Esophagus mucosa (tissue), 1 donor: ENCODE measurements at regions not wholly inside any gene's neighbourhood (a gene's known extent, or its start where the extent isn't known, plus 50 kb on each side); places are given as distances from the start of the nearest gene placed in this dataset.

Experiments
- ATAC-seq: fragments of 200-7000 bp; cut with Tn5 transposase; one replicate; pipeline ENCODE4 v1.9.1; 2020
- donor health status: DM: yes; HTN: yes; CAD: no.

DNA sequence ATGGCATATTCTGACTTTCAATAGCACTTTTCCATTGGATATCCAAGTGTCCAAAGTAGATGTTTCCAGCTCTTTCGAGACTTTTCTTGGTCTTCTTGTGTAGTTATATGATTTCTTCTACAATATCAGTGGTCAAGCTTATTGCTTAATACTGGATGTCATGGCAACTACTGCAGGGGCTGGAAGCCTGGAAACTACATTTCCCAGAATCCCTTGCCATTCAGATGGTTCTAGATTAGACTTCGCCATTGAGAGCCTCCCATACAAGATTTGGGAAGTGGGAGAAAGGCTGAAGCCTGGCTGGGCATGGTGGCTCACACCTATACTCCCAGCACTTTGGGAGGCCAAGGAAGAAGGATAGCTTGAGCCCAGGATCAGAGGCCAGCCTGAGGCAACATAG, 153.6 kb downstream of the C16orf95 start:
- ATAC-seq, result no peak

GRCh38 chr16:87165151-87165550, 152.0 kb downstream of the C16orf95 start:
- ATAC-seq, result no peak

DNA sequence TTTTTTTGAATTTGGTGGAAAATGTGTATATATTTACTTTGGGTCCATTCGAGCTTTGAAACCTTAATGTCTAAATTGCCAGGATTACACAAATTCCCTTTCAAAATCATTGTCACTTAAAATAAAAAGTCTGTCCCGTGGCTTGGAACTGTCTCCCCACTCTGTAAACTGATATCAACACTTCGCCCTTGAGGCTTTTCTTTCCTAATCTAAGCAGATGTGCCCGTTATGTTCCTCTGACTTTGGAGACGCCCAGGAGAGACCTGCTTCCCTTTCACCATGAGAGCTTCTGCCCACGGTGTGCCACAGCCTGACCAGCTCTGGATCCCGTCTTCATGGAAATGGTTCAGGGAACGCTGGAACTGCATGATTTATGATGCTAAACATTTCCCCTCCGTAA, 151.3 kb downstream of the C16orf95 start:
- no peak for ATAC-seq

GRCh38 chr16:87166321-87166720, 150.9 kb downstream of the C16orf95 start:
- peak; percentile 25 for ATAC-seq

- ATAC-seq, result no peak
Observed at GRCh38 chr16:87166934-87167333, 150.3 kb downstream of the C16orf95 start.

DNA sequence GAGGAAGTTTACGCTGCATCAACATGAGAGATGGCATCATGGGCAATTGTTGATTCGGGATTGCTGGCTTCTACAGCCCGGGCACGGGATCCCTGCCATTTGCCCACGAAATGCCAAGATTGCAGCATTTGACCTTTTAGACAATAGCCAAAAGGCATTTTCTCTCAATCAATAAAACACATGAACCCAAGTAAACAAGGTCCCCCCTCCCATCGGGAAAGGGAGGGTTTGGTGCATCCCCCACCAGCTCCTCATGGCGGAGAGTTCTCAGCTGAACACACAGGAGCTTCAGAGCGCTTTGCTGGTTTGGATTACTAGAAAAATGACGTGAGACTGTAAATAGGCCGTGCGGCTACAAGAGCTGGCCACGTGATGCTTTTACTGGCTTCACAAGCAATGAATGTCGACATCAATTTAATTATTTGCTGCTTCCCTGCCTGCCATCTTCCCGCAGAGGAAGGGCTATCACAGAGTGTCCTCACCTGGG, 147.6 kb downstream of the C16orf95 start:
- no peak for ATAC-seq

GRCh38 chr16:87170310-87170709, 146.9 kb downstream of the C16orf95 start:
- ATAC-seq, result no peak

GRCh38 chr16:87171723-87172122, 145.5 kb downstream of the C16orf95 start:
- ATAC-seq, result no peak

GRCh38 chr16:87172632-87173031, 144.6 kb downstream of the C16orf95 start:
- no peak for ATAC-seq

GRCh38 chr16:87173294-87173893, 143.8 kb downstream of the C16orf95 start:
- ATAC-seq, result peak; percentile 32

DNA sequence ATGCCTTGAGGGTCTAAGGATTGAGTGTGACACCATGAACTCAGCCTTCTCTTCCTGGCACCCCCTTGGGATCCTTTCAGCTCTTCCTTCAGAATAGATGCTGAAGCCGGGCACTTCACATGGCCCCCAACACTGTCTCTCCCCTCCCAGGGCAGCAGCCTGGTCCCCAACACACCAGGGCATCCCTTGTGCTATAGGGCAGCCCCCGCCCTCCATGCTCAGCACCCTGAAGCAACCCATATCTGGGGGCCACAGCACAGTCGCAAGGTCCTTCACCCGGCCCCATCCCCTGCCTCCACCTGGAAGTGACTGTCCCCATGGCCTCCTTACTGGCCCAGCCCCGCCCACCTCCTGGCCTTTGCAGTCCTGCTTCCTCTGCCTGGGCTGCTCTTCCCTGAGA, 143.1 kb downstream of the C16orf95 start:
- no peak for ATAC-seq

DNA sequence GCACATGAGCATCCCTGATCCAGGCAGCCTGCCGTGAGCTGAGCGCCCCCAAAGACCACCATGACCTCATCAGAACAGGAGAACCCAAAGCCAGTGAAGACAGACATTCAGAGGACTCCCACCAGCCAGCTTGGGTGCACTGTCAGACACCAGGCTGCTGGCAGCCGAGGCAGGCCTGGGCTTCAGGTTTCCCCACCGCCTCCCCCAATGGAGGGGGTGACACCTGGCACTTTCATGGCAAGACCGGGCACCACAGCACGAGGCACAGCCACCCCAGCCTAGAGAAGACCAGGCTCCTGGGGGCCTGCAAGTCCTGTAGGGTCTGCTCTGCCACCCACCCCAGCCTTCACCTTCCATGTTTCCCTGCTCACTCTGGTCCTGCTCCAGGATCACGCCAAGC, 140.5 kb downstream of the C16orf95 start:
- no peak for ATAC-seq

GRCh38 chr16:87177673-87178072, 139.5 kb downstream of the C16orf95 start:
- no peak for ATAC-seq

DNA sequence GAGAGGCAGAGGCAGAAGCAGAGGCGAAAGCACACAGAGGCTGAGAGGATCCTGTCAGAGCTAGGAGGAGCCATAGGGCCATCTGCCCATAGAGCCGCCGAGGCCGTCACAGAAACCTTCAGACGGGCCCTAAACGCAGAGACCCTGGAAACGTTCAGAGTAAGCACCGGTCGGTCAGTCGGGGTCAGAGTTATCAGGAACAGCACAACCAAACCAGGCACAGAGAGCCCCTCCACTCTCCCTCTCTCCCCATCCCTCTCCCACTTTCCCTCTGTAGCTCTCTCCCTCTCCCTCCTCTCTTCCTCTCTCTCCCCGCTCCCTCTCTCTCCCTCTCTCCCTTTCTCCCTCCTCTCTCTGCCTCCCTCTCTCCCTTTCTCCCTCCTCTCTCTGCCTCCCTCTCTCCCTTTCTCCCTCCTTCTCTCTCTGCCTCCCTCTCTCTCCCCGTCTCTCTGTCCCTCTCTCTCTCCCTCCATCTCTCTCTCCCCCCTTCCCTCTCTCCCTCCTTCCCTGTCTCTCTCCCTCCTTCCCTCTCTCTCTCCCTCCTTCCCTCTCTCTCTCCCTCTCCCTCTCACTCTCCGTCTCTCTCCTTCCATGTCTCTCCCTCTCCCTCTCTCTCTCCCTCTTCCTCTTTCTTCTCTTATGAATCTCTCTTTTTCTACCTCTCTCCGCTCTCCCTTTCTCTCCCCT, 138.9 kb downstream of the C16orf95 start:
- ATAC-seq, result no peak

DNA sequence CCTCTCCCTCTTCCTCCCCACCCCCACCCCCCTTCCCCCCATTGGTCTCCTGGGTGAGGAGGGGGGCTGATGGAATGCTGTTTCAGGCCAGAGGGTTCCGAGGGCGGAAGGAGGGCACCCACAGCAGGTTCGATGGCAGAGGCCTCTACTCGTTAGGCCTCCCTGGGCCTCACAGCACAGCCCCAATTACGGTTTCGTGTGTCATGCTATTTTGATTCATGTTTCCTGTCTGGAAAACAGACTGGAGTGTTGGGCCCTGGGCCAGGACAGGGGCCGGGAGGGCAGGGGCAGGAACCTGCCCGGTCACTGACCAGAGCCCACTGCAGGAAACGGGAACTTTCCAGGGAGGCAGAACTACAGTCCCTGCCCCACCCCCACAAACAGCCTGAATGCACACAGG, 138.2 kb downstream of the C16orf95 start:
- peak; percentile 40 for ATAC-seq

DNA sequence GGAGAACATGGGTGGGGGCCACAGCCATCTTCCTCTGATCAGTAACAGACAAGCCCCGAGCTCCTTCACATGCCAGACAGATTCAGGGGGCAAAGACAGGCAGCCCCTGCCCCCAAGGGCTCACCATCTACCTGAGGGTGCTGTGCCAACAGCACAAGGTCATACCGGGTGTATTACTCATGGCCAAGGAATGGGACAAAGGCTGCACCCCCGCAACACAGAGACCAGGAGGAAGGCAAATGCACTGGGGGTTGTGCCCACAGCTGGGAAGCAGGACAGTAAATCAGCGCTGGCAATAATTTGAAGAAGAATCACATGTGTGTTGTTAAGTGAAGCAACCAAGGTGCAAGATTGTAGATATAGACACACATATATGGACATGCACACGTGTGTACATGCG, 137.1 kb downstream of the C16orf95 start:
- no peak for ATAC-seq

DNA sequence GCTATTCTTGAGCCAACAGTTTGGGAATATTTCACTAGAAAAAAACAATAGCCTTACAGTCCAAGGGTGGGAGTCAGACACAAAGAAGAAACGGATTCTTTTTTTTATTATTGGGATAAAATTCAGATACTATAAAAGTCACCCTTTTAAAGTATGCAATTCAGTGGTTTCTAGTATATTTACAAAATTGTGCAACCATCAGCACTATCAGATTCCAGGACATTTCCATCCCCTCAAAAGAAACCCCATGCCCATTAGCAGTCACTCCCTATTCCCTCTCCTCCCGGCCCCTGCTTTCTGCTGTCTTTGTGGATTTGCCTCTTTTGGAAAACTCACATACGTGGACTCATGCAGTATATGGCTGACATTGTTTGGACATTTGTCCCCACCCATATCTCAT, 134.4 kb downstream of the C16orf95 start:
- no peak for ATAC-seq

DNA sequence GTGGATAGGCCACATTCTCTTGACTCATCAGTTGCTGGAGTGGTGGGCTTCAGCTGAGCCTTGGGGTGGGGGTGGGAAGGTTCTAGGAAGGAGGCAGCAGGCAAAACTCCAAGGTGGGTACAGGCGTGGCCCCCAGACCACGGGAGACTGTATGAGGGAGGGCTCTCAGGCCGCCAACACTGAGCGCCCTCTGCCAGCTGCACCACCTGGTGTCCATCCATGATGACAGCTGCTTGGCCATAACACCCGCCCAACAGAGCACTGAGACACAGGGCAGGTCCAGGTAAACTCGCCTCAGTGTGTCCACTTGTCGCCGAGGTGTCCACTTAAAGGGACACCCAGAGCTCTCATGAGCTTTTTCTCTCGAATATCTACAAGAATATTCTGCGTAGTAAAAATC, 133.5 kb downstream of the C16orf95 start:
- ATAC-seq, result no peak

DNA sequence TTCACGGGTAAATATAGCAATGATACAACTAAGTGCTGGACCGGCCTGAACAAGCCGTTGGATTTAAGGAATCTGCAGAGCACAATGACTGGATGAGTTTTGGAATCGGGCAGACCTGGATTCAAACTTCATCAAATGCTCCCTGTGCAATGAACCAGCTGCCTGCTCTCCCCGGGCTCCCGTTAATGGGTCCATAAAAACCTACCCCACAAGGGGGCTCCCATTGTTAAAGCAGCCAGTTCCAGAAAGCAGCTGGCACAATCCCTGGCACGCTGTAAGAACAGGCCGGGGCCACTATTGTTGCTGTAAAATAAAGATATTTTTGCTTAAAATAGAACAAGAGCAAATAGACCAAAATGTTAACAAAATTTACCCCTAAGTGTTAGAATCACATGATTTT, 131.9 kb downstream of the C16orf95 start:
- ATAC-seq, result no peak

DNA sequence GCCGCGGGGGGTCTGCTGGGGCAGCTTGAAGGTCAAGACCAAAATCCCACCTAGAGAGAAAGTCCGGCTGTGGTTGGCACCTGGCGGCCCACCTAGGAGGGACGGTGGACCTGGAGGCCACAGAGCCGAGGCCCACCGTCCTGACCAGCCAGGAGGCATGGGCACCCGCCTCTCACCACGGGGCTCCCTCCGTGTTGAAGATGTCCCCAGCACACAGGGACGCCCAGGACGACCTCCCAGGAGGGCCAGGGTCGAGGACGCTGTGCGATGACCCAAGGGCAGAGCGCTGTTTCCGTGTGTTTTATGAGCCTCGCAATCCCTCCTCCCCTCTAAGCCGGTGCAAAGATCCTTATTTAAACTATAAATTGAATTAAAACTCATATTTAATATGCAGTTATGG, 131.2 kb downstream of the C16orf95 start:
- ATAC-seq, result no peak

DNA sequence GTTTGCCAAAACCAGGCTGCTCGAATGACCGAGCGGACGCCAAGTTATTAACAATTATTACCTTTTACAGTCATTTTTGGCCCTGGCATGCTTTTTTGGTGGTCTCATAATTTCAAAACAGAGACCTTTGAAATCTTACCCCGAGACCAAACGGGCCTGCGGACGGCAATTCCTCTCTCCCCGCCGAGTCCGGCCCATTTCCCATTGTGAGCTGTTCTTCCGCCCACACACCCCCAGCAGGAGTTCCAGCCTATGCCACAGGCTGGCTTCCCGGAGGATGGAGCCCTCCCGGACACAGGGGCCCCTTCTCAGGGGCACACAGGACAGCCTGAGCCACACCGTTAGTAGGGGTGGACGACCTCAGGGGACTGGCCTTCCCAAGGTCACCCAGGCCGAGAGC, 130.7 kb downstream of the C16orf95 start:
- ATAC-seq, result no peak

DNA sequence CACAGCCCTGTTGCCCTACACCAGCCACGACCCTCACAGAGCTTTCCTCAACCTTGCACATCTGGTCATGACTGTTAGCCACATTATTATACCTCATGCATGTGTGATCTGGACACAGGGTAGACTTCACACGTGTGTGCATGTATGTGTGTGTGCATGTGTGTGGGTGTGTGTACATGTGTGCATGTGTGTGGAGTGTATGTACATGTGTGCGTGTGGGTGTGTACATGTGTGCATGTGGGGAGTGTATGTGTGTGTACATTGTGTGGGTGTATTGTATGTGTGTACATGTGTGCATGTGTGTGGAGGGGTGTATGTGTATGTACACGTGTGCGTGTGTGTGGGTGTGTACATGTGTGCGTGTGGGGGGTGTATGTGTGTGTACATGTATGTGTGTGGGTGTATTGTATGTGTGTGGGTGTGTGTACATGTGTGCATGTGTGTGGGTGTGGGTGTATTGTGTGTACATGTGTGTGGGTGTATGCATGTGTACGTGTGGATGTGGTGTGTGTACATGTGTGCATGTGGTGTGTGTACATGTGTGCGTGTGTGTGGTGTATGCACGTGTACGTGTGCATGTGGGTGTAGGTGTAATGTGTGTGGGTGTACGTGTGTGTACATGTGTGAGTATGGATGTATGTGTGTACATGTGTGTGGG, 130.2 kb downstream of the C16orf95 start:
- ATAC-seq, result no peak

GRCh38 chr16:87188104-87188503, 129.1 kb downstream of the C16orf95 start:
- ATAC-seq, result no peak

GRCh38 chr16:87189426-87189825, 127.8 kb downstream of the C16orf95 start:
- no peak for ATAC-seq
